ENCODE measurements at regions not wholly inside any gene's neighbourhood (a gene's known extent, or its start where the extent isn't known, plus 50 kb on each side); places are given as distances from the start of the nearest gene placed in this dataset.

DNA sequence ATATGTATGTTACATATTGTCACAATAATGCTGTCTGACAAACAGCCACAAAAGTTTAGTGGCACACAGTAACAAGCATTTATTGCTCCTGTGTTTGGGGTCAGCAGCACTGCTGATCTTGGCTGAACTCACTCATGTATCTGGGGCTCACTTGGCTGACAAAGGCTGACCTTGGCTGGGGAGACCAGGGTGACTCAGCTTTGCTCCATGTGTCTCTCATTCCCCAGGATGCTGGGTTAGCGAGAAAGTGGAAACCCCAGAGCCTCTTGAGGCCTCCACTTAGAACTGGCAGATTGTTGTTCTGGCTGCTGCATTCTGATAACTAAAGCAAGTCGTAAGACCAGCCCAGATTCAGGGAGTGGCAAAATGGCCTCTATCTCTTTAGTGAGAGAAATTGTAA lies 217.3 kb upstream of the HABP2 start:
- TF ChIP-seq, protein P1, sequence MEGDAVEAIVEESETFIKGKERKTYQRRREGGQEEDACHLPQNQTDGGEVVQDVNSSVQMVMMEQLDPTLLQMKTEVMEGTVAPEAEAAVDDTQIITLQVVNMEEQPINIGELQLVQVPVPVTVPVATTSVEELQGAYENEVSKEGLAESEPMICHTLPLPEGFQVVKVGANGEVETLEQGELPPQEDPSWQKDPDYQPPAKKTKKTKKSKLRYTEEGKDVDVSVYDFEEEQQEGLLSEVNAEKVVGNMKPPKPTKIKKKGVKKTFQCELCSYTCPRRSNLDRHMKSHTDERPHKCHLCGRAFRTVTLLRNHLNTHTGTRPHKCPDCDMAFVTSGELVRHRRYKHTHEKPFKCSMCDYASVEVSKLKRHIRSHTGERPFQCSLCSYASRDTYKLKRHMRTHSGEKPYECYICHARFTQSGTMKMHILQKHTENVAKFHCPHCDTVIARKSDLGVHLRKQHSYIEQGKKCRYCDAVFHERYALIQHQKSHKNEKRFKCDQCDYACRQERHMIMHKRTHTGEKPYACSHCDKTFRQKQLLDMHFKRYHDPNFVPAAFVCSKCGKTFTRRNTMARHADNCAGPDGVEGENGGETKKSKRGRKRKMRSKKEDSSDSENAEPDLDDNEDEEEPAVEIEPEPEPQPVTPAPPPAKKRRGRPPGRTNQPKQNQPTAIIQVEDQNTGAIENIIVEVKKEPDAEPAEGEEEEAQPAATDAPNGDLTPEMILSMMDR (IDR thresholded peaks at IDR 0.05) = no peak
- intact Hi-C loops (cut with DNase I; ENCODE audit: low total_unique reads) = no loop called here
- Histone ChIP-seq H3K27ac (no peak overlapping the region), H3K4me1 (no peaks in the 10 kb centered on the region), H3K27me3 (no peaks in the 10 kb centered on the region), H3K4me3 (no peak overlapping the region), H3K36me3 (no peaks in the 10 kb centered on the region), H3K9me3 (no peaks in the 10 kb centered on the region)
- DNase-seq = no peak

DNA sequence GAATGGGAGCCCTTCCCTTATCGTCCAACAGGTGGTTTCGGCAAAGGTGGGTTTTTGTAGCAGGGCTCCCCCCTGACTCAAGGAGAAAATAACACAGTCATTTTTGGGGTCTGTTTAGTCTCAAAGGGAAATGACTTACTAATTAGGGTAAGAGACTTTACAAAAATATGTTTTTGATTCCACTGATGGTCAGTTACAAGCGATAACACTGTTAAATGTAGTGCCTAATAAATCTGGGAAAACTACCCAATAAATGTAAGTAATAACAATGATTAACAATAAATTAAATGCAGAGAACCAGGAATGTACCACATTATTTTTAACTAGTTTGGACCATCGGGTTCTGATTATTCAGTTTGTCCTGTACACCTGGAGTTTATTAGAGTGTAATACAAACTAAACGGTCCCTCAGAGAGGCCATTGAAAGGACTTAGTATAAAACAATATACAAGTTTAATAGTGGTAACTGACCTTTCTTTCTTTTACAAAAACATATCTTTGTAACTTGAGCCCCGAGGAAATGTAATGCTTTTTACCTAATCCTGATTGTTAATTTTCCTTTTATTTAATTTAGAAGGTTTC lies 216.2 kb upstream of the HABP2 start:
- DNase-seq = no peak
- Histone ChIP-seq H3K4me3 (no peak overlapping the region), H3K4me1 (no peaks in the 10 kb centered on the region), H3K9me3 (no peaks in the 10 kb centered on the region), H3K27ac (no peak overlapping the region), H3K27me3 (no peaks in the 10 kb centered on the region), H3K36me3 (no peaks in the 10 kb centered on the region)
- TF ChIP-seq, protein P1 (IDR thresholded peaks at IDR 0.05) = no peak
- intact Hi-C loops (cut with DNase I; ENCODE audit: low total_unique reads) = no loop called here

DNA sequence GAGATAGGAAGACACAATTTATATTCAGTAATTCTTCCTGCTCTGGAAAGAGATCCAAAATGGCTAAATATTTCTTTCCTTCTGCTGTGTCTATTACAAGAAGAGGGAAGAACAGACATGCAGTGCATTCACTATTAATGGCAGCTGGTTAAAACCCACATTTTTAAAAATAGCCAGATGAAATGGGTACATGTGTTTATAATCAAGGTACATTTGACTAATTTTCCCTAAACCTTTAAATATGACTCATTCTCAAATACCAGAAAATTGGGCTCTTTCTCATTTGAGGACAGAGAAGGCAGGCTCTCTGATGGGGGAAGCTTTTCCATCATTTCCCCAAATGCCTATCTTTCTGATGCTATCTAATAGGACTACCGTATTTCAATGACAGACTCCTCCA lies 215.7 kb upstream of the HABP2 start:
- DNase-seq = no peak
- Histone ChIP-seq H3K4me3 (no peak overlapping the region), H3K27ac (no peak overlapping the region), H3K27me3 (no peaks in the 10 kb centered on the region), H3K9me3 (no peaks in the 10 kb centered on the region), H3K4me1 (no peaks in the 10 kb centered on the region), H3K36me3 (no peaks in the 10 kb centered on the region)
- TF ChIP-seq, protein P1 (IDR thresholded peaks at IDR 0.05) = no peak
- intact Hi-C loops (cut with DNase I; ENCODE audit: low total_unique reads) = no loop called here

DNA sequence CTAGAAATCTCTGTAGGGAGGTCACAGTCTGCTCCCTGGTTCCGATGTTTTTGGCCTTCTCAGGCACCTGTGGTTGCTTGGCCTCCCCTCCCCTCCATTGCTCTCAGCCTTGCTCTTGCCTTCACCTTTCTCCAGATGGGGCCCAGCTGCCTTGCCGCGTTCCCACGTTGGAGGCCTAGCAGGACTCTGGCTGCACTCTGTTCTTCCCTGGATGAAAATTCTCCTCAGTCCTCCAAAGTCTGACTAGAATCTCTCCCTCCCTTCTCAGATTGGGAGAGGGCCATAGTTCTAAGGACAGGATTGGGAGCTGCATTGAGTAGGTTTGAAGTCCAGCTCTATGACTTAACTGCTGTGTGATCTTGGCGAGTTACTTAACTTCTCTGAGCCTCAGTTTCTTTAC lies 213.7 kb upstream of the HABP2 start:
- DNase-seq = no peak
- no peak overlapping the region for H3K27ac ChIP-seq
- TF ChIP-seq, protein P1 (IDR thresholded peaks at IDR 0.05) = no peak
- H3K4me1 ChIP-seq = no peaks in the 10 kb centered on the region
- no peaks in the 10 kb centered on the region for H3K9me3 ChIP-seq
- no peaks in the 10 kb centered on the region for H3K27me3 ChIP-seq
- intact Hi-C loops (cut with DNase I; ENCODE audit: low total_unique reads) = no loop called here
- no peaks in the 10 kb centered on the region for H3K36me3 ChIP-seq
- H3K4me3 ChIP-seq = no peak overlapping the region

DNA sequence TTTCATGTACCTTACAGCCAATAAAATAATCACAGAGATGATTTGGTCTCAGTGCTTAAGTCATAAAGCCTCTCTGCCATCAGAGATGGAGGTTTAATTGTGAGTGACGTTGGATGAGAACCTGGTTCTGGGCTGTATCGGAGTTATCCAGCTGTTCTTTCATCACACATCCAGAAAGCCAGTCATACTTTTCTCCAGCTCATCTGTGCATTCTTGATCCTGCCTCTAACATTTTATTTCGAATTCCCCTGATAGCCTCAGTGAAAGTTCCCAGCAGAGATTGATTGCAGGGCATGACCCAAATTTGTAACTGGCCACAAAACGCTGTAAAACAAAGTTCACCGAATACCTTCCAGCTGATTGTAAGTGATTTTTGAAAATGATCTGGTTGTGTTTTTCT lies 212.6 kb upstream of the HABP2 start:
- H3K9me3 ChIP-seq = no peaks in the 10 kb centered on the region
- H3K4me1 ChIP-seq = no peaks in the 10 kb centered on the region
- H3K36me3 ChIP-seq = no peaks in the 10 kb centered on the region
- DNase-seq = no peak
- TF ChIP-seq, protein P1 (IDR thresholded peaks at IDR 0.05) = no peak
- H3K27ac ChIP-seq = no peak overlapping the region
- no peaks in the 10 kb centered on the region for H3K27me3 ChIP-seq
- intact Hi-C loops (cut with DNase I; ENCODE audit: low total_unique reads) = no loop called here
- no peak overlapping the region for H3K4me3 ChIP-seq

DNA sequence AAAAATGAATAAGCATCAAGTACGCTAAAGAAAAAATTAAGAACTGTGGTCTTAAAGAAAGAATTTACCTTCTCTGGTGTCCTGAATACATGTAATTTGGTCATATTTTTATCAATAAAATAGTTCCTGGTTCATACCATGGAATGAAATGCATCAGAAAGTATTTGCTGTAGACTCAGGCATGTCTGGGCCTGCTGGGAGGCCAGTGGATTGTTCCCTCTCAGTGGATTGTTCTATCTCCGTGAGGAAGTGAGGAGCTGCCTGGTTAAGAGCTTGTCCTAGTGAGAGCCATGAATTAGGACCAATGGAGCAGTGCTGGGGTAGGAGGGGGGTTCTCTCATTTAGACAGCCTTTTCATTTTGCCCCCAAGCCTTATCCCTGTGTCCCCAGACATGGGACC lies 211.7 kb upstream of the HABP2 start:
- Histone ChIP-seq H3K27me3 (no peaks in the 10 kb centered on the region), H3K4me3 (no peak overlapping the region), H3K4me1 (no peaks in the 10 kb centered on the region), H3K9me3 (no peaks in the 10 kb centered on the region), H3K36me3 (no peaks in the 10 kb centered on the region), H3K27ac (no peak overlapping the region)
- DNase-seq = no peak
- intact Hi-C loops (cut with DNase I; ENCODE audit: low total_unique reads) = no loop called here
- TF ChIP-seq, protein P1 (IDR thresholded peaks at IDR 0.05) = no peak

Data from tibial artery (tissue), 4 donors.